K562 (cell line): ENCODE measurements at regions not wholly inside any gene's neighbourhood (a gene's known extent, or its start where the extent isn't known, plus 50 kb on each side); places are given as distances from the start of the nearest gene placed in this dataset.

Experiments used
- ATAC-seq: fragments of 200-7000 bp; cut with Tn5 transposase; 3 replicates; pipeline ENCODE4 v1.9.1; 2020; ENCODE audit warnings: moderate library complexity
- BruUV-seq: library from RNA; stranded (reverse); fragments of 400-500 nt; replicated peaks from 2 replicates; lab custom pipeline; 2021; lab: Mats Ljungman, UMichigan
- CTCF ChIA-PET: fragments of 300-600 bp; formaldehyde crosslinking; extraction: SDS; loops from one replicate; lab custom pipeline; 2021; ENCODE audit warnings: low intra/inter-chr PET ratio; lab: Yijun Ruan, JAX
- POLR2A ChIA-PET: fragments of 300-600, 350-650 bp; sonication (Branson Sonifier 250); formaldehyde crosslinking; extraction: SDS; loops from one replicate; lab custom pipeline; 2021; ENCODE audit warnings: antibody characterized with exemption, inconsistent platforms; lab: Yijun Ruan, JAX
- DNase-seq, 4 experiments: peaks; one replicate each; pipeline versions ENCODE4 v3.0.0 to v3.0.0-alpha.2; 2011 to 2018; ENCODE audit warnings: low spot score in 3 of 4, mixed read lengths in 3 of 4; ENCODE audit errors: extremely low read depth in 1 of 4
- FAIRE-seq: peaks from 2 replicates; lab custom pipeline; 2011; peaks lifted over from hg19 to GRCh38; lab: Jason Lieb, UNC
- H2AFZ ChIP-seq: 2 replicates; pipeline ENCODE4 v1.6.0; 2011; ENCODE audit warnings: low read depth, low read length, control low read depth, inconsistent platforms
- H3K27ac ChIP-seq: fragments of 200-600 bp; 3 replicates; pipeline ENCODE4 v1.8.0; 2011; ENCODE audit warnings: low read depth, mild to moderate bottlenecking, control low read depth, inconsistent platforms, low read length, moderate library complexity, mixed read lengths; ENCODE audit errors: extremely low read depth
- H3K27me3 ChIP-seq, 2 experiments: fragments of 300-600 bp in 1 of 2; 2 replicates in 1 of 2; 3 replicates in 1 of 2; pipeline versions ENCODE4 v1.6.0 to v1.8.0; 2011; ENCODE audit warnings: inconsistent platforms in 2 of 2, low read length in 2 of 2, mild to moderate bottlenecking in 1 of 2, mixed read lengths in 1 of 2, moderate library complexity in 1 of 2; ENCODE audit not compliant: control insufficient read depth in 2 of 2, insufficient read depth in 2 of 2
- H3K36me3 ChIP-seq: fragments of 300-600 bp; 3 replicates; pipeline ENCODE4 v1.8.0; 2011; ENCODE audit warnings: mild to moderate bottlenecking, low read length, inconsistent platforms; ENCODE audit not compliant: control insufficient read depth, insufficient read depth
- H3K4me1 ChIP-seq, 2 experiments: fragments of 200-600 bp in 1 of 2; replicated peaks in 1 of 2; 2 replicates in 1 of 2; 3 replicates in 1 of 2; pipeline versions ENCODE4 v1.5.1 to v1.8.0; 2011; ENCODE audit warnings: inconsistent platforms in 2 of 2, low read length in 2 of 2, mild to moderate bottlenecking in 1 of 2, mixed read lengths in 1 of 2, moderate library complexity in 1 of 2; ENCODE audit not compliant: control insufficient read depth in 2 of 2, insufficient read depth in 2 of 2
- H3K4me2 ChIP-seq: 2 replicates; pipeline ENCODE4 v1.6.1; 2011; ENCODE audit warnings: low read length, control low read depth, inconsistent platforms, mixed read lengths; ENCODE audit not compliant: insufficient read depth
- H3K4me3 ChIP-seq: fragments of 200-600 bp; sonication (generic), shearing (Covaris generic); 2 replicates; pipeline ENCODE4 v1.5.1; 2016; ENCODE audit warnings: control low read depth, inconsistent platforms
- H3K79me2 ChIP-seq: fragments of 200-600 bp; 3 replicates; pipeline ENCODE4 v1.8.0; 2011; ENCODE audit warnings: low read length, inconsistent platforms; ENCODE audit not compliant: control insufficient read depth, insufficient read depth
- H3K9ac ChIP-seq, 2 experiments: 2 replicates each; pipeline versions ENCODE4 v1.6.0 to v1.6.1; 2011; ENCODE audit warnings: low read depth in 2 of 2, low read length in 2 of 2, control low read depth in 1 of 2, inconsistent platforms in 1 of 2, mild to moderate bottlenecking in 1 of 2, mixed read lengths in 1 of 2; ENCODE audit not compliant: insufficient read depth in 1 of 2
- H3K9me1 ChIP-seq: one replicate; pipeline ENCODE4 v1.6.0; 2011; ENCODE audit warnings: inconsistent platforms, mild to moderate bottlenecking, low read length, moderate library complexity; ENCODE audit not compliant: control insufficient read depth, insufficient read depth
- H3K9me3 ChIP-seq: replicated peaks from 2 replicates; pipeline ENCODE4 v1.5.1; 2011; ENCODE audit warnings: low read depth, low read length, inconsistent platforms; ENCODE audit not compliant: control insufficient read depth, insufficient read depth
- H4K20me1 ChIP-seq: replicated peaks from 2 replicates; pipeline ENCODE4 v1.6.1; 2011; ENCODE audit warnings: low read length, inconsistent platforms, mixed read lengths; ENCODE audit not compliant: control insufficient read depth, insufficient read depth
- DACH1 ChIP-seq: fragments of 450-650 bp; IDR thresholded peaks from 2 replicates; pipeline ENCODE4 v1.6.1; 2018; ENCODE audit not compliant: partially characterized antibody
- ESRRA ChIP-seq: fragments of 450-650 bp; IDR thresholded peaks from 2 replicates; pipeline ENCODE4 v1.6.1; 2014; ENCODE audit warnings: low read depth, mild to moderate bottlenecking, moderate library complexity, borderline replicate concordance
- GABPA ChIP-seq: fragments of 200-800 bp; sonication (Bioruptor generic); conservative IDR thresholded peaks from 2 replicates; pipeline ENCODE4 v1.6.1; 2016; ENCODE audit warnings: low read depth, missing genetic modification characterization, missing compliant biosample characterization
- HSF4 ChIP-seq: fragments of 250-450 bp; sonication (Bioruptor Pico); IDR thresholded peaks from 2 replicates; pipeline ENCODE4 v2.1.2; 2022; ENCODE audit warnings: mild to moderate bottlenecking, moderate library complexity, borderline replicate concordance
- IRF2 ChIP-seq: sonication (generic); formaldehyde crosslinking; IDR thresholded peaks from 2 replicates; pipeline ENCODE4 v1.8.1; 2022; ENCODE audit warnings: mild to moderate bottlenecking, missing genetic modification reagents
- KLF16 ChIP-seq: IDR thresholded peaks from 2 replicates; pipeline ENCODE4 v1.6.1; 2016; ENCODE audit warnings: antibody characterized with exemption
- MCM2 ChIP-seq: fragments of 450-650 bp; IDR thresholded peaks from 2 replicates; pipeline ENCODE4 v1.6.1; 2017; ENCODE audit warnings: low read depth, mild to moderate bottlenecking
- MED1 ChIP-seq: sonication (generic); formaldehyde crosslinking; IDR thresholded peaks from 2 replicates; pipeline ENCODE4 v1.8.1; 2023; ENCODE audit warnings: missing genetic modification reagents, borderline replicate concordance
- NBN ChIP-seq: fragments of 450-650 bp; IDR thresholded peaks from 2 replicates; pipeline ENCODE4 v1.6.1; 2016; ENCODE audit warnings: low read depth, mild to moderate bottlenecking
- NCOA4 ChIP-seq: fragments of 450-650 bp; IDR thresholded peaks from 2 replicates; pipeline ENCODE4 v1.6.1; 2018; ENCODE audit warnings: mild to moderate bottlenecking; ENCODE audit not compliant: partially characterized antibody
- NR2C1 ChIP-seq, 2 experiments: fragments of 450-650 bp; IDR thresholded peaks; 2 replicates each; pipeline ENCODE4 v1.6.1; 2017; ENCODE audit warnings: mild to moderate bottlenecking in 2 of 2, antibody characterized with exemption in 1 of 2, inconsistent platforms in 1 of 2, missing compliant biosample characterization in 1 of 2, missing genetic modification characterization in 1 of 2
- XRCC4 ChIP-seq: IDR thresholded peaks from one replicate; pipeline ENCODE4 v1.6.1; 2011; ENCODE audit not compliant: insufficient read depth, insufficient read length; ENCODE audit errors: extremely low read depth
- ZC3H4 ChIP-seq: sonication (generic); formaldehyde crosslinking; IDR thresholded peaks from 2 replicates; pipeline ENCODE4 v1.9.0; 2021; ENCODE audit warnings: missing genetic modification reagents, borderline replicate concordance
- ZNF184 ChIP-seq: sonication (generic); formaldehyde crosslinking; IDR thresholded peaks from 2 replicates; pipeline ENCODE4 v1.5.0; 2020; ENCODE audit warnings: missing genetic modification reagents
- ZNF197 ChIP-seq: fragments of 200-800 bp; sonication (Bioruptor generic); IDR thresholded peaks from 2 replicates; pipeline ENCODE4 v1.6.1; 2016; ENCODE audit warnings: low read depth, missing genetic modification characterization, missing compliant biosample characterization
- ZNF444 ChIP-seq: fragments of 250-450 bp; sonication (Bioruptor Pico); IDR thresholded peaks from 2 replicates; pipeline ENCODE4 v1.4.0; 2020; ENCODE audit warnings: mild to moderate bottlenecking, moderate library complexity
- ZNF589 ChIP-seq: fragments of 200-800 bp; sonication (Bioruptor generic); IDR thresholded peaks from 2 replicates; pipeline ENCODE4 v1.6.1; 2016; ENCODE audit warnings: low read depth, missing genetic modification characterization, missing compliant biosample characterization
- WGBS: fragments of 100-300 bp; shearing (Covaris generic); methylation state at CpG from one replicate; pipeline ENCODE4 v1.1.6; 2016; ENCODE audit warnings: low coverage, mixed read lengths; ENCODE audit not compliant: insufficient coverage; ENCODE audit errors: missing lambda C conversion rate; 5-methylcytosine and 5-hydroxymethylcytosine counted together
- in situ Hi-C: fragments of 300-500 bp; cut with MboI; formaldehyde crosslinking; loops from 4 replicates; pipeline ENCODE4 v1.15.0; 2018; ENCODE audit warnings: inconsistent platforms, mixed read lengths
- intact Hi-C: fragments of 100-400 bp; cut with micrococcal nuclease; formaldehyde crosslinking; loops from 2 replicates; pipeline ENCODE4 v1.14.2; 2022
- TF ChIP-seq, protein P1 (sequence below), 2 experiments: fragments of 200-800 bp in 1 of 2; sonication (Bioruptor generic) in 1 of 2; sonication (generic) in 1 of 2; formaldehyde crosslinking in 1 of 2; IDR thresholded peaks in 1 of 2; conservative IDR thresholded peaks in 1 of 2; 2 replicates each; pipeline versions ENCODE4 v1.5.0 to v1.6.1; 2016 to 2020; ENCODE audit warnings: missing compliant biosample characterization in 1 of 2, missing genetic modification characterization in 1 of 2, missing genetic modification reagents in 1 of 2
- TF ChIP-seq, protein P2 (sequence below), 2 experiments: IDR thresholded peaks in 1 of 2; conservative IDR thresholded peaks in 1 of 2; 2 replicates each; pipeline ENCODE4 v1.6.1; 2016; ENCODE audit warnings: low read depth in 2 of 2, mild to moderate bottlenecking in 1 of 2, missing compliant biosample characterization in 1 of 2, missing genetic modification characterization in 1 of 2, moderate library complexity in 1 of 2

DNA sequence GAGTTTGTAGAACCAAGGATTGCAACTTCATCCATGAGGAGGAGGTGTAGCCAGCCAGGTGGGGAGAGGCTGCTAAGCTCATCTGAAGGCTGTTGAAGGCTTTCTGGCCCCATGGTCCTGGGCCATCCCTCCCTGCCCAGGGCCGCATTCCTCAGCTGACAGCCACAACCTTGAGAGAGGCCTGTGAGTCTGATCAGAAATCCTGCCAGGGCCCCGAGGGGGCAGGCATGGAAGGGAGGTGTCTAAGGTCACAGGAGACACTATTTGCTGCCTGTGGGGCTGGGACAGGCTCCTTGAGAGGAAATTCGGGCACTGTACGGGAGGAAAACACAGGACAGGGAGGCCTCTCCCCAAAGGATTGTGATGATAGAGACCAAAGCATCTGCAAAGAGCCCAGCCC lies 88.1 kb upstream of the IGLL5 start:
- no peak overlapping the region for H3K4me3 ChIP-seq
- H3K4me2 ChIP-seq: no peak overlapping the region
- intact Hi-C loops: no loop called here
- H3K79me2 ChIP-seq: no peaks in the 10 kb centered on the region
- ATAC-seq (peak; percentile 7), FAIRE-seq (no peak), DNase-seq (peak in 1 of 4 experiments; percentile 52)
- no peaks in the 10 kb centered on the region for H3K9me3 ChIP-seq
- peaks cover 4% of the 10 kb centered on the region for H3K9me1 ChIP-seq
- H2AFZ ChIP-seq: no peak overlapping the region
- H3K27me3 ChIP-seq: peaks cover 21 to 50% of the 10 kb centered on the region in 2 experiments
- H3K36me3 ChIP-seq: no peaks in the 10 kb centered on the region
- H3K9ac ChIP-seq: no peak overlapping the region
- POLR2A ChIA-PET: interaction anchor here (0.7 to 3.7 kb wide), 15 partner anchors 8 to 219 kb away, joined by 3 to 36 read pairs (median 5); no protein-coding TSS in a partner anchor
- H4K20me1 ChIP-seq: peaks cover 23% of the 10 kb centered on the region
- no TSS peak for BruUV-seq
- no peaks in the 10 kb centered on the region for H3K4me1 ChIP-seq
- CTCF ChIA-PET: interaction anchor here (2.0 to 14.4 kb wide), 2 partner anchors 82 to 156 kb away, joined by 5 to 251 read pairs; no protein-coding TSS in a partner anchor
- under 1% methylated on average over 4 of the region's 4 CpGs for WGBS
- H3K27ac ChIP-seq: no peak overlapping the region
- in situ Hi-C loops: no loop called here
- TF ChIP-seq, protein P1, sequence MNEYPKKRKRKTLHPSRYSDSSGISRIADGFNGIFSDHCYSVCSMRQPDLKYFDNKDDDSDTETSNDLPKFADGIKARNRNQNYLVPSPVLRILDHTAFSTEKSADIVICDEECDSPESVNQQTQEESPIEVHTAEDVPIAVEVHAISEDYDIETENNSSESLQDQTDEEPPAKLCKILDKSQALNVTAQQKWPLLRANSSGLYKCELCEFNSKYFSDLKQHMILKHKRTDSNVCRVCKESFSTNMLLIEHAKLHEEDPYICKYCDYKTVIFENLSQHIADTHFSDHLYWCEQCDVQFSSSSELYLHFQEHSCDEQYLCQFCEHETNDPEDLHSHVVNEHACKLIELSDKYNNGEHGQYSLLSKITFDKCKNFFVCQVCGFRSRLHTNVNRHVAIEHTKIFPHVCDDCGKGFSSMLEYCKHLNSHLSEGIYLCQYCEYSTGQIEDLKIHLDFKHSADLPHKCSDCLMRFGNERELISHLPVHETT (CRISPR knock-in tag; conservative IDR thresholded peaks at IDR 0.05 in 1 of 2, IDR thresholded peaks at IDR 0.05 in 1 of 2): peak in 1 of 2 experiments; percentile 91; a peak in 1 of 4 replicates
- TF ChIP-seq NCOA4 (no peak), ZNF184 (CRISPR knock-in tag) (0 out of 2 replicates have a peak, but pooled peaks have one; percentile 30), ZNF444 (no peak), MED1 (CRISPR knock-in tag) (0 out of 2 replicates have a peak, but pooled peaks have one; percentile 66), ZNF197 (no peak), DACH1 (no peak), XRCC4 (no peak), ESRRA (no peak), HSF4 (CRISPR knock-in tag) (no peak), ZNF589 (CRISPR knock-in tag) (no peak), ZC3H4 (CRISPR knock-in tag) (0 out of 2 replicates have a peak, but pooled peaks have one; percentile 18), GABPA (tag) (no peak), KLF16 (no peak), NR2C1 (IDR thresholded peaks at IDR 0.05) (no peak), NR2C1 (tag; IDR thresholded peaks at IDR 0.05) (no peak), IRF2 (no peak), NBN (no peak), MCM2 (no peak)
- TF ChIP-seq, protein P2, sequence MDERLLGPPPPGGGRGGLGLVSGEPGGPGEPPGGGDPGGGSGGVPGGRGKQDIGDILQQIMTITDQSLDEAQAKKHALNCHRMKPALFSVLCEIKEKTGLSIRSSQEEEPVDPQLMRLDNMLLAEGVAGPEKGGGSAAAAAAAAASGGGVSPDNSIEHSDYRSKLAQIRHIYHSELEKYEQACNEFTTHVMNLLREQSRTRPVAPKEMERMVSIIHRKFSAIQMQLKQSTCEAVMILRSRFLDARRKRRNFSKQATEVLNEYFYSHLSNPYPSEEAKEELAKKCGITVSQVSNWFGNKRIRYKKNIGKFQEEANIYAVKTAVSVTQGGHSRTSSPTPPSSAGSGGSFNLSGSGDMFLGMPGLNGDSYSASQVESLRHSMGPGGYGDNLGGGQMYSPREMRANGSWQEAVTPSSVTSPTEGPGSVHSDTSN (CRISPR knock-in tag; IDR thresholded peaks at IDR 0.05; ENCODE audit: low read depth): peak; percentile 14; the same call in 1 of the 2 replicates
- TF ChIP-seq, protein P2 (tag; conservative IDR thresholded peaks at IDR 0.05; ENCODE audit: low read depth): no peak
